ENCODE measurements at regions not wholly inside any gene's neighbourhood (a gene's known extent, or its start where the extent isn't known, plus 50 kb on each side); places are given as distances from the start of the nearest gene placed in this dataset.

GRCh38 chr10:35896001-35896400, 253.9 kb upstream of the FZD8 start:
- TF ChIP-seq POLR2A (IDR thresholded peaks at IDR 0.05) (no peak), CTCF (IDR thresholded peaks at IDR 0.05) (no peak)

Measured in Peyer's patch (tissue), 4 donors.